ENCODE measurements at regions not wholly inside any gene's neighbourhood (a gene's known extent, or its start where the extent isn't known, plus 50 kb on each side); places are given as distances from the start of the nearest gene placed in this dataset.

DNA sequence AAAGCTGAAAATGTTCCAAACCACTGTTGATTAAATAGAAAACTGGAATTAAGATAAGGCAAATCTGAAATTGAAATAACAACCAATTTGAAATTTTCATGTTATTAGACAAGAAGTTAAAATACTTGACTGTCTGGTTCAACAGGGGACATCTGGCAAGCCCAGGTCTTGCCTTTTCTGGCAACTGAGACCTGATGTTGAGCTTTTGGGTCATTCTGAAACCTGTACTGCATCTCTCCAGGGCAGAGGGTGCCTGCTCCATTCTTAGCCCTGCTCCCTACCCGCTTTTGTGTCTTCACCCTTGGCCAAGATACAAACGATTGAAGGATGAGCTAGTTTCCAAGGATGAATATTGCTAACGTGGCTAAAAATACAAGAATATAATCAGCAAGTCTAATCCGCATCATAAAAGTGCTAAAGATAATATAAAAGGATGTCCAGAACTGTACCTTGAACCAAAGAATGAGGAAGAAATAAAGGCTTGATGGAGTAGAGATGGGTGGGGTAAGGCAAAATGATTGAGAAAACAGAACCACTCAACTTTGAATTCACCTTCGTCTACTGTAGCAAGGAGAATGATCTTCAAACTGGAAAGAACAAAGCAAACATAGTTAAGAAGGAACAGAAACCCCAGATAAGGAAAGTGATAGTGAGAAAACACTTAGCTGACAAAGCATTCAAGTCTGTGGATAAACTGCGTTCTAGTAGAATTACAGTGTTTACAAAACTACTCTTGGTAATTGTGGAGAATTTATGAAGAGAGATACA is 109.8 kb upstream of the MAN1A1 start:
- TF ChIP-seq, protein P1, sequence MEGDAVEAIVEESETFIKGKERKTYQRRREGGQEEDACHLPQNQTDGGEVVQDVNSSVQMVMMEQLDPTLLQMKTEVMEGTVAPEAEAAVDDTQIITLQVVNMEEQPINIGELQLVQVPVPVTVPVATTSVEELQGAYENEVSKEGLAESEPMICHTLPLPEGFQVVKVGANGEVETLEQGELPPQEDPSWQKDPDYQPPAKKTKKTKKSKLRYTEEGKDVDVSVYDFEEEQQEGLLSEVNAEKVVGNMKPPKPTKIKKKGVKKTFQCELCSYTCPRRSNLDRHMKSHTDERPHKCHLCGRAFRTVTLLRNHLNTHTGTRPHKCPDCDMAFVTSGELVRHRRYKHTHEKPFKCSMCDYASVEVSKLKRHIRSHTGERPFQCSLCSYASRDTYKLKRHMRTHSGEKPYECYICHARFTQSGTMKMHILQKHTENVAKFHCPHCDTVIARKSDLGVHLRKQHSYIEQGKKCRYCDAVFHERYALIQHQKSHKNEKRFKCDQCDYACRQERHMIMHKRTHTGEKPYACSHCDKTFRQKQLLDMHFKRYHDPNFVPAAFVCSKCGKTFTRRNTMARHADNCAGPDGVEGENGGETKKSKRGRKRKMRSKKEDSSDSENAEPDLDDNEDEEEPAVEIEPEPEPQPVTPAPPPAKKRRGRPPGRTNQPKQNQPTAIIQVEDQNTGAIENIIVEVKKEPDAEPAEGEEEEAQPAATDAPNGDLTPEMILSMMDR (IDR thresholded peaks at IDR 0.05; ENCODE audit: insufficient read depth, low read length) = no peak
- no peak overlapping the region for H3K4me3 ChIP-seq (ENCODE audit: low read depth, low read length)
- no peak for DNase-seq (ENCODE audit: low read depth)

DNA sequence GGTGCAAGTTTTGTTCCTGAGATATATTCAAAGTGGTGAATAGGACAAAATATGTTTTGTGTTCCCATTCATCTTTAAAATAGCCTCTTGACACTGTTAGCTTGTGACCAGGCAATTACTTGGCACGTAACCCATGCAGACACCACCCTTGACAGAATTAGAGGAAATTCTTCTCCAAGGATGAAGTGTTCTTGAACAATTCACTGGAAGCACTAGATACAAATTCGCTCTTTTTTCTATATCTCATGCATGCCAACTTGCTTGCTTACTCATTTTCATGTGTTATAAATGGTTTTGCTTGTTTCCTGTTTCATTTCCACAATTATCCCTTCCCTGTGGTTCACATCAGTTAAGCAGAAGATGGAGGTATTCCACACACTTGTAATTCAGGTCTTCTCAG is 105.2 kb upstream of the MAN1A1 start:
- peak; percentile 71 for DNase-seq (ENCODE audit: low read depth)
- no peak overlapping the region for H3K4me3 ChIP-seq (ENCODE audit: low read depth, low read length)
- TF ChIP-seq, protein P1 (IDR thresholded peaks at IDR 0.05; ENCODE audit: insufficient read depth, low read length) = no peak

DNA sequence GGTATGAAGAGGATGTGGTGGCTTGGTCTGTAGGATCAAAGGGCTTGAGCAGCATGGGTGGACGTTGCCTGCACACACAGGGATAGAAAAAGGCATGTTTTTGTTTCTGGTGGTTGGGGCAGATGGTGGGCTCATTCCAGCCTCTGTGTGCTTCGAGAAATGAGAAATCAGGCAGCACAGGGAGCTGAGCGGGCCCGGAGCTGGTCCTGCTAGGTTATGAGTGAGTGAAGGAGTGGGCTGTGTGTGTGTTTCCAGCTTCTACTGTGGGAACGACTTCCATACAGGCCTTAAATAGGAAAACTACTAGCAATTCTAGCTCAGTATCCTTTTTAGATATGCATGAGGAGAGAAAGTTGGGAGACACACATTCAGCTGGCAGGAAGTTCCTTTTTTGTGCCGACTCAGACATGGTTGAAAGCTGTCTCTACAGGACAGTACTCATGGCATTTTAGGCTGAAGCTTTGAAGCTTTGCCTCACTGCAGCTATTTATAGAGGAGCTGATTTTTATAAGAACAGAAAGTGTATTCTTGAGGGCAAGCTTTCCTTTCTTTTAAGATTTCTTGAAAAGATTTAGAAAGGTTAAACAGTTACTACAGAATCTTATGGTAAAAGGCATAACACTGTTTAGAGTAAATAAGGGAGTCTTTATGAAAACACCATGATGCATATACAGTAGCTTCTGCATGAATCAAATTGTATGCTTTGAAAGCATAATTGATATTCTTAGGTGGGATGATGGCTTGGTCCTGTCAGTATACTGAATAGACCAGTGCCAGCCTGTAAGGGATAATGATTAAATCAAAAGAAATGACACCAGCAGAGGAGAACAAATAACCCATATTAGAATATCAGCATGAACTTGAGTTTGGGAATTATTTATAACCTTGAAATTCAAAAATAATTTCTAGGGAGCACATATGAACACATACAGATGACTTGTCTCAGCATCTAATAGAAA is 104.0 kb upstream of the MAN1A1 start:
- H3K4me3 ChIP-seq (ENCODE audit: low read depth, low read length) = no peak overlapping the region
- TF ChIP-seq, protein P1 (IDR thresholded peaks at IDR 0.05; ENCODE audit: insufficient read depth, low read length) = no peak
- no peak for DNase-seq (ENCODE audit: low read depth)

DNA sequence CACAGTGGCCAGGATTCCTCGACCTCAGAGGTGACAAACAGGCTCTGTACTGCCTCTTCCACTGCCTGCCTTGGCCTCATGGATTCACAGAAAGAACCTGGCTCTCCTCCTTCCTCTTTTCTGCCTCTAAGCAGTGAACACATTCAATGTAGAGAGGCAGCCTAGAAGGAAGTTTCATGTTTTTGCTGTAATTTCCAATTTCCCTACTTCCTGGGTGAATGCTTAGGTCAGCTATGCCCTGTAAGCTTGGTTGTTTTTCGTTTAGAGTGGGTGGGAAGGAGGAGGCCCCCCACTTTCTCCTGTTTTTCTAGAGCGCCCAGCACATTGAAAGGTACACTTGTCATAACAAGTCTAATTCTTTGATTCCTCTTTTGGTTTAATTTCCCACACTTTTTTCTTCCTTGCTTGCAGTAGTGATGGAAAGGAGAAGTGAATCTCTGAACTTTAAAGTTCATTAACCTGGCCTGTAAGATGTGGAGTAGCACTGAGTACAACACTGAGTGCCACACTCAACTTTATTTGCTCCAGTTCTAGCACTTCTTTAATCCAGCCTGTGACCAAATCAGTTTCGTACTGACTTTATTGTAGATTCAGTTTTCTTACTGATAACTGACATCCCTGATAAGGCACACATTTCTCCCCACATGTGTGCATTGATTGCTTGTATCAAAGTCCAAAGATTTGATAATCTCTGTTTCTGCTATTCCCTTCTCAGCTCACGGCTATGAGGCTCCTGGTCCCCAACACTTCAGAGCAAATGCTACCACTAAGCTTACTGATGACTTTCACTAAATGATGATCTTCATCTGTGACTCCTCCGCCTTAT is 100.0 kb upstream of the MAN1A1 start:
- DNase-seq (ENCODE audit: low read depth) = no peak
- no peak overlapping the region for H3K4me3 ChIP-seq (ENCODE audit: low read depth, low read length)
- TF ChIP-seq, protein P1 (IDR thresholded peaks at IDR 0.05; ENCODE audit: insufficient read depth, low read length) = no peak

DNA sequence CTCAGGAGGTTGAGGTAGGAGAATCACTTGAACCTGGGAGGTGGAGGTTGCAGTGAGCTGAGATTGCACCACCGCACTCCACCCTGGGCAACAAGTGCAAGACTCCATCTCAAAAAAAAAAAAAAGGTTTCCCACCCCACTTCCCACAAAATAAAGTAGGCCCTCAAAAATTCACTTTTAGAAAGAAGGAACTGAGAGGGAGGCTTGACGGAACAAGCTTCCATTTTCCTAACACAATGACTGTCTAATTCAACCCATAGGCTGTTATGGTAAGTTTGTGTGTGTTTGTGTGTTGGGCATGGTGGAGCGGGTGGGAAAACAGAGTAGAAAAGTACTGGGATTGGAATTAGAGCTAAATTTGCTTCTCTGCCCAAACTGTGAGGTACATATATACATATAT is 98.4 kb upstream of the MAN1A1 start:
- DNase-seq (ENCODE audit: low read depth) = no peak
- H3K4me3 ChIP-seq (ENCODE audit: low read depth, low read length) = no peak overlapping the region
- TF ChIP-seq, protein P1 (IDR thresholded peaks at IDR 0.05; ENCODE audit: insufficient read depth, low read length) = no peak

DNA sequence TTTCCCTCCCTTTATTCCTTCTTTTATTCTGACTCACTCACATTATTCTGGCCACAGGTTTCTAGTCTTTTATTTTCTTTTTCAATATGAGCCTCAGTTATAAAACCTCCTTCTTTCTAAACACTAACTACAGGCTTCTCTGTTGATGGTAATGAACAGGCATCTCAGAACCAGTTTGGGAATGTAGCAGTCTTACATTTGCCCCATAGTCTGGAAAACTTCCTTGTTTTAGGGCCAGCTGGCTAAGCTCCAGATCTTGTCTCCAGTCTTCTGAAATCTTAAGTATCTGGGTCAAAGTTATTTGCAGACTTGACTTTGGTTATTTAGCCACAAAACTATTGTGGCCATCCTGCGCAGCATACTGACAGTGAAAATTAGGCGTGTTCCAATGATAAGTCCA is 97.0 kb upstream of the MAN1A1 start:
- TF ChIP-seq, protein P1 (IDR thresholded peaks at IDR 0.05; ENCODE audit: insufficient read depth, low read length) = no peak
- no peak overlapping the region for H3K4me3 ChIP-seq (ENCODE audit: low read depth, low read length)
- DNase-seq (ENCODE audit: low read depth) = peak; percentile 91

Measured in fibroblast of the aortic adventitia (primary cell).